Uterus (tissue), 3 donors: ENCODE measurements at regions not wholly inside any gene's neighbourhood (a gene's known extent, or its start where the extent isn't known, plus 50 kb on each side); places are given as distances from the start of the nearest gene placed in this dataset.
"Not testable (repeated sequence)": the region's sequence is repeated elsewhere in the genome, so short reads cannot be mapped to it uniquely, and the experiment has no call there.

Experiments
- DNase-seq, 2 donors: peaks; one replicate each; pipeline ENCODE4 v3.0.0-alpha.2; 2019 to 2020
- H3K27ac ChIP-seq, 2 donors: fragments of 200-600 bp; sonication (generic); 1 replicate in 1 of 2; 2 replicates in 1 of 2; pipeline ENCODE4 v1.5.1; 2016 to 2018
- H3K27me3 ChIP-seq, 2 donors: fragments of 200-600 bp; sonication (generic); one replicate each; pipeline ENCODE4 v1.5.1; 2018 to 2019; ENCODE audit warnings: control low read depth in 1 of 2
- H3K36me3 ChIP-seq, 2 donors: fragments of 200-600 bp; sonication (generic); one replicate each; pipeline ENCODE4 v1.5.1; 2019; ENCODE audit warnings: control low read depth in 1 of 2
- H3K4me1 ChIP-seq, 2 donors: fragments of 200-600 bp; sonication (generic); one replicate each; pipeline ENCODE4 v1.5.1; 2018 to 2019; ENCODE audit warnings: control low read depth in 1 of 2
- H3K4me3 ChIP-seq, 2 donors: fragments of 200-600 bp; sonication (generic); 1 replicate in 1 of 2; 2 replicates in 1 of 2; pipeline ENCODE4 v1.5.1; 2018 to 2019; ENCODE audit warnings: mild to moderate bottlenecking in 1 of 2
- H3K9me3 ChIP-seq, 2 donors: fragments of 200-600 bp; sonication (generic); one replicate each; pipeline ENCODE4 v1.5.1; 2019; ENCODE audit warnings: control low read depth in 1 of 2
- CTCF ChIP-seq, 4 experiments: fragments of 200-600 bp in 2 of 4; fragments of 450-650 bp in 2 of 4; sonication (generic) in 2 of 4; IDR thresholded peaks; one replicate each; pipeline ENCODE4 v1.5.1; 2016 to 2019; ENCODE audit warnings: antibody characterized with exemption in 4 of 4, mild to moderate bottlenecking in 2 of 4, moderate library complexity in 1 of 4
- POLR2A ChIP-seq, 2 donors: fragments of 450-650 bp; IDR thresholded peaks; one replicate each; pipeline ENCODE4 v1.6.1; 2016; ENCODE audit warnings: antibody characterized with exemption in 2 of 2, mild to moderate bottlenecking in 1 of 2, moderate library complexity in 1 of 2
- intact Hi-C: fragments of 100-400 bp; cut with DNase I; formaldehyde crosslinking; loops from one replicate; pipeline ENCODE4 v1.15.1; 2023; ENCODE audit warnings: low total_unique reads
- donor health status: DM: yes; HTN: yes; CAD: no.

- H3K4me3 ChIP-seq = no peak overlapping the region
- DNase-seq = no peak
- H3K4me1 ChIP-seq = no peaks in the 10 kb centered on the region
- H3K27ac ChIP-seq = no peak overlapping the region
- intact Hi-C loops = no loop called here
- no peak for TF ChIP-seq POLR2A (IDR thresholded peaks at IDR 0.05)
- H3K36me3 ChIP-seq = no peaks in the 10 kb centered on the region
- no peaks in the 10 kb centered on the region for H3K9me3 ChIP-seq
- no peaks in the 10 kb centered on the region for H3K27me3 ChIP-seq
These were observed 225.6 kb upstream of the MMS22L start for GRCh38 chr6:97508646-97509045.

GRCh38 chr6:97513260-97513659 is 230.2 kb upstream of the MMS22L start:
- H3K27ac ChIP-seq, H3K4me3 ChIP-seq, H3K4me1 ChIP-seq, H3K36me3 ChIP-seq, H3K27me3 ChIP-seq, intact Hi-C loops, DNase-seq, H3K9me3 ChIP-seq: not testable (repeated sequence)

- intact Hi-C loops = no loop called here
- no peak for DNase-seq
- H3K27ac ChIP-seq = no peak overlapping the region
- no peaks in the 10 kb centered on the region for H3K4me1 ChIP-seq
- H3K36me3 ChIP-seq = no peaks in the 10 kb centered on the region
- no peak overlapping the region for H3K4me3 ChIP-seq
- no peaks in the 10 kb centered on the region for H3K9me3 ChIP-seq
- no peak for TF ChIP-seq CTCF (IDR thresholded peaks at IDR 0.05)
- TF ChIP-seq POLR2A (IDR thresholded peaks at IDR 0.05) = no peak
- no peaks in the 10 kb centered on the region for H3K27me3 ChIP-seq
These were observed 241.8 kb upstream of the MMS22L start for GRCh38 chr6:97524811-97525210.

GRCh38 chr6:97535800-97536199 is 252.8 kb upstream of the MMS22L start:
- H3K27ac ChIP-seq = no peak overlapping the region
- H3K36me3 ChIP-seq = no peaks in the 10 kb centered on the region
- H3K4me1 ChIP-seq = no peaks in the 10 kb centered on the region
- H3K27me3 ChIP-seq = no peaks in the 10 kb centered on the region
- intact Hi-C loops = no loop called here
- TF ChIP-seq POLR2A (IDR thresholded peaks at IDR 0.05) = no peak
- TF ChIP-seq CTCF (IDR thresholded peaks at IDR 0.05) = no peak
- H3K9me3 ChIP-seq = no peaks in the 10 kb centered on the region
- DNase-seq = no peak
- H3K4me3 ChIP-seq = no peak overlapping the region

- intact Hi-C loops = no loop called here
- H3K36me3 ChIP-seq = no peaks in the 10 kb centered on the region
- no peak overlapping the region for H3K27ac ChIP-seq
- no peak for TF ChIP-seq POLR2A (IDR thresholded peaks at IDR 0.05)
- TF ChIP-seq CTCF (IDR thresholded peaks at IDR 0.05) = no peak
- H3K9me3 ChIP-seq = no peaks in the 10 kb centered on the region
- DNase-seq = no peak
- no peaks in the 10 kb centered on the region for H3K4me1 ChIP-seq
- H3K27me3 ChIP-seq = no peaks in the 10 kb centered on the region
- H3K4me3 ChIP-seq = no peak overlapping the region
These were observed 265.3 kb upstream of the MMS22L start for GRCh38 chr6:97548354-97548753.

GRCh38 chr6:97557355-97557754 is 274.3 kb upstream of the MMS22L start:
- Histone ChIP-seq H3K27me3 (no peaks in the 10 kb centered on the region), H3K4me3 (no peak overlapping the region), H3K4me1 (no peaks in the 10 kb centered on the region), H3K36me3 (no peaks in the 10 kb centered on the region), H3K9me3 (no peaks in the 10 kb centered on the region), H3K27ac (no peak overlapping the region)
- intact Hi-C loops = no loop called here
- TF ChIP-seq POLR2A (IDR thresholded peaks at IDR 0.05) (no peak), CTCF (IDR thresholded peaks at IDR 0.05) (no peak)
- no peak for DNase-seq
